HepG2 (cell line): ENCODE measurements at regions not wholly inside any gene's neighbourhood (a gene's known extent, or its start where the extent isn't known, plus 50 kb on each side); places are given as distances from the start of the nearest gene placed in this dataset.

ENCODE experiments used
- ATAC-seq: fragments of 200-7000 bp; cut with Tn5 transposase; 3 replicates; pipeline ENCODE4 v1.9.1; 2020; ENCODE audit warnings: mild to moderate bottlenecking, moderate library complexity
- BruUV-seq: library from RNA; stranded (reverse); fragments of 400-500 nt; replicated peaks from 2 replicates; lab custom pipeline; 2021; lab: Mats Ljungman, UMichigan
- CTCF ChIA-PET: fragments of 300-600 bp; formaldehyde crosslinking; extraction: SDS; loops from one replicate; lab custom pipeline; 2021; ENCODE audit warnings: low total read pairs, inconsistent platforms, low intra/inter-chr PET ratio; lab: Yijun Ruan, JAX
- POLR2A ChIA-PET: fragments of 350-600 bp; sonication (Branson Sonifier 250); formaldehyde crosslinking; loops from one replicate; lab custom pipeline; 2020; ENCODE audit warnings: antibody characterized with exemption, inconsistent platforms; lab: Yijun Ruan, JAX
- DNase-seq: peaks from one replicate; pipeline ENCODE4 v3.0.0-alpha.2; 2015; ENCODE audit warnings: low spot score
- FAIRE-seq: peaks from 3 replicates; lab custom pipeline; 2011; peaks lifted over from hg19 to GRCh38; lab: Jason Lieb, UNC
- H2AFZ ChIP-seq: one replicate; pipeline ENCODE4 v1.6.1; 2011; ENCODE audit warnings: low read length, inconsistent platforms
- H3K27ac ChIP-seq: fragments of 300-600 bp; 3 replicates; pipeline ENCODE4 v1.8.0; 2011; ENCODE audit warnings: mixed run types, mild to moderate bottlenecking, mixed read lengths, low read length, inconsistent platforms; ENCODE audit not compliant: insufficient read depth; ENCODE audit errors: extremely low read length
- H3K27me3 ChIP-seq, 2 experiments: fragments of 200-600 bp in 1 of 2; 2 replicates in 1 of 2; 3 replicates in 1 of 2; pipeline versions ENCODE4 v1.6.0 to v1.8.0; 2011; ENCODE audit warnings: low read length in 2 of 2, mild to moderate bottlenecking in 2 of 2, moderate library complexity in 2 of 2, inconsistent platforms in 1 of 2; ENCODE audit not compliant: insufficient read depth in 2 of 2, control insufficient read depth in 1 of 2
- H3K36me3 ChIP-seq, 2 experiments: fragments of 200-600 bp in 1 of 2; replicated peaks in 1 of 2; 2 replicates in 1 of 2; 3 replicates in 1 of 2; pipeline versions ENCODE4 v1.5.1 to v1.8.0; 2011; ENCODE audit warnings: low read length in 2 of 2, inconsistent platforms in 1 of 2; ENCODE audit not compliant: insufficient read depth in 2 of 2, control insufficient read depth in 1 of 2
- H3K4me1 ChIP-seq: 2 replicates; pipeline ENCODE4 v1.5.1; 2012; ENCODE audit warnings: low read length, inconsistent platforms; ENCODE audit not compliant: insufficient read depth
- H3K4me2 ChIP-seq: 2 replicates; pipeline ENCODE4 v1.6.0; 2011; ENCODE audit warnings: low read depth, low read length, inconsistent platforms
- H3K4me3 ChIP-seq, 3 experiments: fragments of 200-600 bp in 1 of 3; sonication (generic), shearing (Covaris generic) in 1 of 3; replicated peaks in 1 of 3; 2 replicates each; pipeline ENCODE4 v1.5.1; 2011 to 2016; ENCODE audit warnings: low read length in 3 of 3, inconsistent platforms in 2 of 3, low read depth in 2 of 3, mild to moderate bottlenecking in 2 of 3, control low read depth in 1 of 3, mixed read lengths in 1 of 3; ENCODE audit not compliant: insufficient read depth in 1 of 3
- H3K79me2 ChIP-seq: one replicate; pipeline ENCODE4 v1.6.1; 2011; ENCODE audit warnings: low read length, inconsistent platforms; ENCODE audit not compliant: insufficient read depth
- H3K9ac ChIP-seq: 2 replicates; pipeline ENCODE4 v1.6.0; 2011; ENCODE audit warnings: mild to moderate bottlenecking, low read depth, low read length, inconsistent platforms; ENCODE audit not compliant: insufficient read depth
- H3K9me3 ChIP-seq: 2 replicates; pipeline ENCODE4 v1.5.1; 2012; ENCODE audit warnings: mild to moderate bottlenecking, low read length
- H4K20me1 ChIP-seq: 2 replicates; pipeline ENCODE4 v1.6.0; 2011; ENCODE audit warnings: inconsistent platforms, mild to moderate bottlenecking, low read length, moderate library complexity; ENCODE audit not compliant: insufficient read depth
- HNRNPLL ChIP-seq: fragments of 200-400 bp; formaldehyde crosslinking; IDR thresholded peaks from 2 replicates; pipeline ENCODE4 v1.6.1; 2017; ENCODE audit warnings: mild to moderate bottlenecking, low read depth, low read length; ENCODE audit not compliant: poor library complexity, severe bottlenecking
- MAFF ChIP-seq: IDR thresholded peaks from 2 replicates; pipeline ENCODE4 v1.6.1; 2011; ENCODE audit warnings: low read depth, low read length, improper control_type of control experiment
- MAFK ChIP-seq, 2 experiments: IDR thresholded peaks in 1 of 2; conservative IDR thresholded peaks in 1 of 2; 2 replicates each; pipeline ENCODE4 v1.6.1; 2011; ENCODE audit warnings: improper control_type of control experiment in 2 of 2, low read length in 2 of 2
- MTF1 ChIP-seq: sonication (generic); formaldehyde crosslinking; IDR thresholded peaks from 2 replicates; pipeline ENCODE4 v1.5.0; 2020; ENCODE audit warnings: missing genetic modification reagents
- PHF5A ChIP-seq: IDR thresholded peaks from one replicate; pipeline ENCODE4 v1.6.1; 2018; ENCODE audit warnings: low read depth, missing genetic modification reagents; ENCODE audit not compliant: unreplicated experiment
- RORA ChIP-seq: sonication (generic); formaldehyde crosslinking; IDR thresholded peaks from 2 replicates; pipeline ENCODE4 v1.5.0; 2020; ENCODE audit warnings: mild to moderate bottlenecking, missing genetic modification reagents, moderate library complexity
- SP140L ChIP-seq: sonication (generic); formaldehyde crosslinking; IDR thresholded peaks from 2 replicates; pipeline ENCODE4 v1.4.0; 2020; ENCODE audit warnings: missing genetic modification reagents, borderline replicate concordance
- XRCC5 ChIP-seq: fragments of 200-400 bp; formaldehyde crosslinking; optimal IDR thresholded peaks from 2 replicates; pipeline ENCODE3; 2017; ENCODE audit warnings: mild to moderate bottlenecking, low read length
- ZNF180 ChIP-seq: sonication (generic); formaldehyde crosslinking; IDR thresholded peaks from 2 replicates; pipeline ENCODE4 v1.4.0; 2020; ENCODE audit warnings: low read depth, missing genetic modification reagents, borderline replicate concordance
- ZNF253 ChIP-seq: sonication (generic); formaldehyde crosslinking; IDR thresholded peaks from 2 replicates; pipeline ENCODE4 v1.8.0; 2022; ENCODE audit warnings: mild to moderate bottlenecking, missing genetic modification reagents, borderline replicate concordance
- ZNF256 ChIP-seq: sonication (generic); formaldehyde crosslinking; conservative IDR thresholded peaks from 2 replicates; pipeline ENCODE4 v1.4.0; 2020; ENCODE audit warnings: missing genetic modification reagents
- ZNF564 ChIP-seq: sonication (generic); formaldehyde crosslinking; IDR thresholded peaks from 2 replicates; pipeline ENCODE4 v1.8.1; 2023; ENCODE audit warnings: mild to moderate bottlenecking, missing genetic modification reagents
- ZNF746 ChIP-seq: sonication (generic); formaldehyde crosslinking; IDR thresholded peaks from 2 replicates; pipeline ENCODE4 v1.8.0; 2022; ENCODE audit warnings: mild to moderate bottlenecking, missing genetic modification reagents
- WGBS: methylation state at CpG from one replicate; pipeline ENCODE4 v1.1.6; 2017; ENCODE audit warnings: low lambda C conversion rate; 5-methylcytosine and 5-hydroxymethylcytosine counted together
- in situ Hi-C: cut with HindIII; loops from 2 replicates; pipeline ENCODE4 v1.10.0; 2017; ENCODE audit warnings: low pct_unique_long_range_greater_than_20kb; ENCODE audit not compliant: extremely low pct_ligation_motif_present
- intact Hi-C: fragments of 100-400 bp; cut with micrococcal nuclease; formaldehyde crosslinking; loops from one replicate; pipeline ENCODE4 v1.10.0; 2022; ENCODE audit not compliant: unreplicated experiment
- TF ChIP-seq, protein P1 (sequence below): IDR thresholded peaks from 2 replicates; pipeline ENCODE4 v1.6.1; 2016; ENCODE audit warnings: control low read depth
- TF ChIP-seq, protein P2 (sequence below): sonication (generic); formaldehyde crosslinking; IDR thresholded peaks from 2 replicates; pipeline ENCODE4 v1.4.0; 2020; ENCODE audit warnings: missing genetic modification reagents
- TF ChIP-seq, protein P3 (sequence below): sonication (generic); formaldehyde crosslinking; IDR thresholded peaks from 2 replicates; pipeline ENCODE4; 2020; ENCODE audit warnings: missing genetic modification reagents, mild to moderate bottlenecking, borderline replicate concordance

DNA sequence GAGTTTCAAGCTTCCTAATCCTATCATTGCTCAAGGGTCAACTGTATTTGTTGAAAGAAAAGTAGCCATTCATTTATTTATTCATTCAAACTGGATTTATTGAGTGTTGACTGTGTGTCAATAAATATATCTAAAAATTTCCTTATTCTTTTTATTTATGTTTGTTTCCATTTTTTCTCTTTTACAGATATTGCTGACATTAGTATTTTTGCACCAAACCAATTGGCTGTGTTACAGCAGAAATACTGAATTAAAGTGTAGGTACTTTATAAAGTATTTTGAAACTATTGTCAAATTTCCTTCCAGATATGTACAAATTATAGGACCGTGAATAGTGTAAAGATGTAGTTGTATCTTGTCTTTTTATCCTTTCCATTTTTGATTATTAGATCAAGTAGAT lies 692.0 kb upstream of the SLC10A2 start:
- Histone ChIP-seq H3K4me1 (no peaks in the 10 kb centered on the region), H3K4me3 (no peak overlapping the region), H3K79me2 (no peaks in the 10 kb centered on the region), H3K4me2 (no peak overlapping the region), H3K36me3 (no peaks in the 10 kb centered on the region), H3K27me3 (no peaks in the 10 kb centered on the region), H3K9me3 (peaks cover 48% of the 10 kb centered on the region), H4K20me1 (no peaks in the 10 kb centered on the region), H3K9ac (no peak overlapping the region), H3K27ac (no peak overlapping the region), H2AFZ (no peak overlapping the region)
- FAIRE-seq (no peak), ATAC-seq (no peak), DNase-seq (no peak)
- 0% methylated on average over 1 of the region's 1 CpG for WGBS
- intact Hi-C loops, result no loop called here
- in situ Hi-C loops, result no loop called here
- TF ChIP-seq MAFF, result peak; percentile 47; the same call in 1 of the 2 replicates
- no peak for TF ChIP-seq HNRNPLL
- TF ChIP-seq MAFK (conservative IDR thresholded peaks at IDR 0.05 in 1 of 2, IDR thresholded peaks at IDR 0.05 in 1 of 2; ENCODE audit: low read length in 2 of 2), result peak; percentile 43 to 65; a peak in 2 of 4 replicates
- no peak for TF ChIP-seq SP140L (CRISPR knock-in tag)
- ChIA-PET POLR2A (no interaction called here), CTCF (no interaction called here)
- BruUV-seq, result no TSS peak

DNA sequence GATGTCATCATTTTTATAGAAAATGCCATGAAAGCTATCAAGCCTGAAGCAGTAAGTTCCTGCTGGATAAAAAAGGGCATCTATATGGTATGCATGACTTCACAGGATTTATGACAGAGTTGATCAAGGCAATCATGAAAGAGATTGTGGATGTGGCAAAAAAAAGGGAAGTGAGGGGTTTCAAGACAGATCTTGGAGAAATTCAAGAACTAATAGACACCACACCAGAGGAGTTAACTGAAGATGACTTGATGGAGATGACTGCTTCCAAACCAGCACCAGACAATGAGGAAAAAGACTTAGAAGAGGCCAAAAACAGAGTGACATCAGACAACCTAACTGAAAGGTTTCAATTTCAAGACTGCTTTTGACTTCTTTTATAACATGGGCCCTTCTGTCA lies 691.1 kb upstream of the SLC10A2 start:
- Histone ChIP-seq H3K9me3 (peaks cover 53% of the 10 kb centered on the region), H3K4me2 (no peak overlapping the region), H4K20me1 (no peaks in the 10 kb centered on the region), H3K4me3 (no peak overlapping the region), H2AFZ (no peak overlapping the region), H3K79me2 (no peaks in the 10 kb centered on the region), H3K4me1 (no peaks in the 10 kb centered on the region), H3K36me3 (no peaks in the 10 kb centered on the region), H3K27me3 (no peaks in the 10 kb centered on the region), H3K27ac (no peak overlapping the region), H3K9ac (no peak overlapping the region)
- ChIA-PET POLR2A (no interaction called here), CTCF (no interaction called here)
- no peak for FAIRE-seq
- no peak for DNase-seq
- in situ Hi-C loops (no loop called here), intact Hi-C loops (no loop called here)
- TF ChIP-seq XRCC5 (no peak), ZNF180 (CRISPR knock-in tag) (no peak), MTF1 (CRISPR knock-in tag) (no peak), RORA (no peak), ZNF253 (no peak), ZNF564 (CRISPR knock-in tag) (no peak), ZNF746 (CRISPR knock-in tag) (no peak), ZNF256 (CRISPR knock-in tag) (no peak), PHF5A (CRISPR knock-in tag) (no peak)
- TF ChIP-seq, protein P1, sequence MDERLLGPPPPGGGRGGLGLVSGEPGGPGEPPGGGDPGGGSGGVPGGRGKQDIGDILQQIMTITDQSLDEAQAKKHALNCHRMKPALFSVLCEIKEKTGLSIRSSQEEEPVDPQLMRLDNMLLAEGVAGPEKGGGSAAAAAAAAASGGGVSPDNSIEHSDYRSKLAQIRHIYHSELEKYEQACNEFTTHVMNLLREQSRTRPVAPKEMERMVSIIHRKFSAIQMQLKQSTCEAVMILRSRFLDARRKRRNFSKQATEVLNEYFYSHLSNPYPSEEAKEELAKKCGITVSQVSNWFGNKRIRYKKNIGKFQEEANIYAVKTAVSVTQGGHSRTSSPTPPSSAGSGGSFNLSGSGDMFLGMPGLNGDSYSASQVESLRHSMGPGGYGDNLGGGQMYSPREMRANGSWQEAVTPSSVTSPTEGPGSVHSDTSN (CRISPR knock-in tag), result no peak
- TF ChIP-seq, protein P2, sequence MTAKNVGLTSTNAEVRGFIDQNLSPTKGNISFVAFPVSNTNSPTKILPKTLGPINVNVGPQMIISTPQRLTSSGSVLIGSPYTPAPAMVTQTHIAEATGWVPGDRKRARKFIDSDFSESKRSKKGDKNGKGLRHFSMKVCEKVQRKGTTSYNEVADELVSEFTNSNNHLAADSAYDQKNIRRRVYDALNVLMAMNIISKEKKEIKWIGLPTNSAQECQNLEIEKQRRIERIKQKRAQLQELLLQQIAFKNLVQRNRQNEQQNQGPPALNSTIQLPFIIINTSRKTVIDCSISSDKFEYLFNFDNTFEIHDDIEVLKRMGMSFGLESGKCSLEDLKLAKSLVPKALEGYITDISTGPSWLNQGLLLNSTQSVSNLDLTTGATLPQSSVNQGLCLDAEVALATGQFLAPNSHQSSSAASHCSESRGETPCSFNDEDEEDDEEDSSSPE (CRISPR knock-in tag), result no peak
- TF ChIP-seq, protein P3, sequence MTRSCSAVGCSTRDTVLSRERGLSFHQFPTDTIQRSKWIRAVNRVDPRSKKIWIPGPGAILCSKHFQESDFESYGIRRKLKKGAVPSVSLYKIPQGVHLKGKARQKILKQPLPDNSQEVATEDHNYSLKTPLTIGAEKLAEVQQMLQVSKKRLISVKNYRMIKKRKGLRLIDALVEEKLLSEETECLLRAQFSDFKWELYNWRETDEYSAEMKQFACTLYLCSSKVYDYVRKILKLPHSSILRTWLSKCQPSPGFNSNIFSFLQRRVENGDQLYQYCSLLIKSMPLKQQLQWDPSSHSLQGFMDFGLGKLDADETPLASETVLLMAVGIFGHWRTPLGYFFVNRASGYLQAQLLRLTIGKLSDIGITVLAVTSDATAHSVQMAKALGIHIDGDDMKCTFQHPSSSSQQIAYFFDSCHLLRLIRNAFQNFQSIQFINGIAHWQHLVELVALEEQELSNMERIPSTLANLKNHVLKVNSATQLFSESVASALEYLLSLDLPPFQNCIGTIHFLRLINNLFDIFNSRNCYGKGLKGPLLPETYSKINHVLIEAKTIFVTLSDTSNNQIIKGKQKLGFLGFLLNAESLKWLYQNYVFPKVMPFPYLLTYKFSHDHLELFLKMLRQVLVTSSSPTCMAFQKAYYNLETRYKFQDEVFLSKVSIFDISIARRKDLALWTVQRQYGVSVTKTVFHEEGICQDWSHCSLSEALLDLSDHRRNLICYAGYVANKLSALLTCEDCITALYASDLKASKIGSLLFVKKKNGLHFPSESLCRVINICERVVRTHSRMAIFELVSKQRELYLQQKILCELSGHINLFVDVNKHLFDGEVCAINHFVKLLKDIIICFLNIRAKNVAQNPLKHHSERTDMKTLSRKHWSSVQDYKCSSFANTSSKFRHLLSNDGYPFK (CRISPR knock-in tag), result no peak
- BruUV-seq, result no TSS peak
- ATAC-seq, result no peak
